HCT116 (cell line): ENCODE measurements at regions not wholly inside any gene's neighbourhood (a gene's known extent, or its start where the extent isn't known, plus 50 kb on each side); places are given as distances from the start of the nearest gene placed in this dataset.

Source experiments
- ATAC-seq: fragments of 200-7000 bp; cut with Tn5 transposase; 2 replicates; pipeline ENCODE4 v1.9.1; 2020; ENCODE audit warnings: mild to moderate bottlenecking, moderate library complexity
- BruUV-seq: library from RNA; stranded (reverse); fragments of 400-500 nt; replicated peaks from 2 replicates; lab custom pipeline; 2021; lab: Mats Ljungman, UMichigan
- CTCF ChIA-PET: fragments of 300-600 bp; sonication (Branson Sonifier 250); formaldehyde crosslinking; loops from one replicate; lab custom pipeline; 2021; ENCODE audit warnings: antibody characterized with exemption; lab: Charles Lee
- POLR2A ChIA-PET: fragments of 300-600, 350-600 bp; sonication (Branson Sonifier 250); formaldehyde crosslinking; loops from one replicate; lab custom pipeline; 2021; ENCODE audit warnings: antibody characterized with exemption; lab: Charles Lee
- RAD21 ChIA-PET, 2 experiments: fragments of 300-600 bp; sonication (Branson Sonifier 250); formaldehyde crosslinking; loops; one replicate each; lab custom pipeline; 2023; ENCODE audit warnings: low total read pairs in 2 of 2; ENCODE audit not compliant: uncharacterized antibody in 2 of 2, unreplicated experiment in 2 of 2, low non-redundant PET in 1 of 2; lab: Charles Lee
- DNase-seq: peaks from one replicate; pipeline ENCODE4 v3.0.0-alpha.2; 2010; ENCODE audit warnings: low read depth, low spot score
- H2AFZ ChIP-seq: fragments of 200-600 bp; shearing (Covaris generic), sonication (generic); 2 replicates; pipeline ENCODE4 v1.6.1; 2017; ENCODE audit warnings: low read depth, mixed run types, mixed read lengths, antibody characterized with exemption, low read length; ENCODE audit not compliant: poor library complexity, severe bottlenecking
- H3K27ac ChIP-seq: 2 replicates; pipeline ENCODE4 v1.5.1; 2012; ENCODE audit warnings: low read depth, low read length
- H3K27me3 ChIP-seq: fragments of 200-600 bp; sonication (generic); 2 replicates; pipeline ENCODE4 v1.6.1; 2016; ENCODE audit warnings: mixed run types, low read length, mixed read lengths; ENCODE audit not compliant: insufficient read depth
- H3K36me3 ChIP-seq, 2 experiments: fragments of 200-500 bp in 1 of 2; fragments of 200-600 bp in 1 of 2; sonication (Bioruptor generic) in 1 of 2; sonication (generic) in 1 of 2; 2 replicates each; pipeline versions ENCODE4 v1.5.1 to v1.6.1; 2014 to 2016; ENCODE audit warnings: low read length in 2 of 2, inconsistent platforms in 1 of 2, mixed read lengths in 1 of 2, mixed run types in 1 of 2; ENCODE audit not compliant: insufficient read depth in 2 of 2, control insufficient read depth in 1 of 2
- H3K4me1 ChIP-seq, 2 experiments: fragments of 200-600 bp in 1 of 2; sonication (generic) in 1 of 2; 2 replicates each; pipeline versions ENCODE4 v1.5.1 to v1.6.1; 2012 to 2017; ENCODE audit warnings: low read length in 2 of 2, inconsistent platforms in 1 of 2, mild to moderate bottlenecking in 1 of 2, mixed read lengths in 1 of 2, mixed run types in 1 of 2, moderate library complexity in 1 of 2; ENCODE audit not compliant: insufficient read depth in 2 of 2, control insufficient read depth in 1 of 2
- H3K4me2 ChIP-seq: fragments of 200-600 bp; sonication (generic); 2 replicates; pipeline ENCODE4 v1.6.1; 2017; ENCODE audit warnings: mixed run types, low read length, mixed read lengths
- H3K4me3 ChIP-seq, 2 experiments: fragments of 200-600 bp in 1 of 2; sonication (generic) in 1 of 2; replicated peaks in 1 of 2; 2 replicates each; pipeline ENCODE4 v1.5.1; 2011 to 2016; ENCODE audit warnings: low read length in 2 of 2, control low read depth in 1 of 2, low read depth in 1 of 2, mild to moderate bottlenecking in 1 of 2, mixed read lengths in 1 of 2, mixed run types in 1 of 2
- H3K79me2 ChIP-seq: fragments of 200-600 bp; sonication (generic); 2 replicates; pipeline ENCODE4 v1.6.1; 2017; ENCODE audit warnings: mild to moderate bottlenecking, mixed run types, low read length, moderate library complexity, mixed read lengths; ENCODE audit not compliant: insufficient read depth
- H3K9ac ChIP-seq: fragments of 200-600 bp; sonication (generic); 2 replicates; pipeline ENCODE4 v1.6.1; 2016; ENCODE audit warnings: low read length, mixed read lengths
- H3K9me2 ChIP-seq: fragments of 200-600 bp; sonication (generic), shearing (Covaris generic); 2 replicates; pipeline ENCODE4 v1.6.1; 2017; ENCODE audit warnings: mixed run types, mild to moderate bottlenecking, moderate library complexity; ENCODE audit not compliant: insufficient read depth
- H3K9me3 ChIP-seq, 2 experiments: fragments of 200-500 bp in 1 of 2; fragments of 200-600 bp in 1 of 2; sonication (Bioruptor generic) in 1 of 2; sonication (generic) in 1 of 2; 2 replicates each; pipeline ENCODE4 v1.6.1; 2014 to 2017; ENCODE audit warnings: low read length in 2 of 2, mixed read lengths in 2 of 2, inconsistent platforms in 1 of 2, low read depth in 1 of 2, mild to moderate bottlenecking in 1 of 2, mixed run types in 1 of 2, moderate library complexity in 1 of 2; ENCODE audit not compliant: control insufficient read depth in 1 of 2, insufficient read depth in 1 of 2
- H4K20me1 ChIP-seq: fragments of 200-600 bp; sonication (generic), shearing (Covaris generic); 2 replicates; pipeline ENCODE4 v1.6.1; 2017; ENCODE audit warnings: mixed run types, mild to moderate bottlenecking, moderate library complexity; ENCODE audit not compliant: insufficient read depth
- CBX3 ChIP-seq: IDR thresholded peaks from 2 replicates; pipeline ENCODE4 v1.6.1; 2012; ENCODE audit warnings: low read depth
- FOSL1 ChIP-seq: IDR thresholded peaks from 2 replicates; pipeline ENCODE4 v1.6.1; 2012; ENCODE audit warnings: low read depth
- intact Hi-C: fragments of 100-400 bp; cut with micrococcal nuclease; formaldehyde crosslinking; loops from 2 replicates; pipeline ENCODE4 v1.10.0; 2022
- TF ChIP-seq, protein P1 (sequence below): IDR thresholded peaks from 2 replicates; pipeline ENCODE4 v1.6.1; 2011; ENCODE audit warnings: mild to moderate bottlenecking, low read length, moderate library complexity; ENCODE audit not compliant: insufficient replicate concordance; ENCODE audit errors: extremely low read depth
- TF ChIP-seq, protein P2 (sequence below): IDR thresholded peaks from 2 replicates; pipeline ENCODE4 v1.6.1; 2012; ENCODE audit warnings: low read depth

DNA sequence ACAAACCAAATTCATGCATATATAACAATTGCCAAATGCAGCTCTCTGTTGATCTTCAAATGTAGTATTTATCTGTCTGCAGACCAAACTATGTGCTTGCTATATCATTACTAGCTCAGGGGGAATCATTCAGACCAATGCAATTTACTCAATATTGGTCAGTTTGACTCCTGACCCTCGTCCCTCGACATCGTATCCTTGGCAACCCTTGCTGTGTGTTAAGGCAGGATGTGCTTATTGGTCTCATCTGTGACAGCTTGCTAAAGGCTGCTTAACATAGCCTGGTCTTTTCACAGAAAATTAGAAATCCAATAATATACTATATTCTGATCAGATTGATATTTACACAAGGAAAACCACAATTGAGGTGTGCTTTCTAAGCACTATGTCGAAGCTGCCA is 747.1 kb downstream of the GALR1 start:
- no peaks in the 10 kb centered on the region for H4K20me1 ChIP-seq
- ChIA-PET CTCF (no interaction called here), POLR2A (no interaction called here), RAD21 (no interaction called here)
- peaks cover 7 to 28% of the 10 kb centered on the region in 2 experiments for H3K9me3 ChIP-seq
- DNase-seq = no peak
- H3K9ac ChIP-seq = no peak overlapping the region
- TF ChIP-seq, protein P1, sequence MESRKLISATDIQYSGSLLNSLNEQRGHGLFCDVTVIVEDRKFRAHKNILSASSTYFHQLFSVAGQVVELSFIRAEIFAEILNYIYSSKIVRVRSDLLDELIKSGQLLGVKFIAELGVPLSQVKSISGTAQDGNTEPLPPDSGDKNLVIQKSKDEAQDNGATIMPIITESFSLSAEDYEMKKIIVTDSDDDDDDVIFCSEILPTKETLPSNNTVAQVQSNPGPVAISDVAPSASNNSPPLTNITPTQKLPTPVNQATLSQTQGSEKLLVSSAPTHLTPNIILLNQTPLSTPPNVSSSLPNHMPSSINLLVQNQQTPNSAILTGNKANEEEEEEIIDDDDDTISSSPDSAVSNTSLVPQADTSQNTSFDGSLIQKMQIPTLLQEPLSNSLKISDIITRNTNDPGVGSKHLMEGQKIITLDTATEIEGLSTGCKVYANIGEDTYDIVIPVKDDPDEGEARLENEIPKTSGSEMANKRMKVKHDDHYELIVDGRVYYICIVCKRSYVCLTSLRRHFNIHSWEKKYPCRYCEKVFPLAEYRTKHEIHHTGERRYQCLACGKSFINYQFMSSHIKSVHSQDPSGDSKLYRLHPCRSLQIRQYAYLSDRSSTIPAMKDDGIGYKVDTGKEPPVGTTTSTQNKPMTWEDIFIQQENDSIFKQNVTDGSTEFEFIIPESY = no peak
- TF ChIP-seq CBX3 = no peak
- no peaks in the 10 kb centered on the region for H3K27me3 ChIP-seq
- intact Hi-C loops = no loop called here
- H3K9me2 ChIP-seq = no peaks in the 10 kb centered on the region
- H2AFZ ChIP-seq = no peak overlapping the region
- no peaks in the 10 kb centered on the region for H3K79me2 ChIP-seq
- no peaks in the 10 kb centered on the region for H3K36me3 ChIP-seq
- H3K4me2 ChIP-seq = no peak overlapping the region
- BruUV-seq = no TSS peak
- H3K4me3 ChIP-seq = no peak overlapping the region
- H3K27ac ChIP-seq = no peak overlapping the region
- ATAC-seq = no peak
- no peaks in the 10 kb centered on the region for H3K4me1 ChIP-seq

DNA sequence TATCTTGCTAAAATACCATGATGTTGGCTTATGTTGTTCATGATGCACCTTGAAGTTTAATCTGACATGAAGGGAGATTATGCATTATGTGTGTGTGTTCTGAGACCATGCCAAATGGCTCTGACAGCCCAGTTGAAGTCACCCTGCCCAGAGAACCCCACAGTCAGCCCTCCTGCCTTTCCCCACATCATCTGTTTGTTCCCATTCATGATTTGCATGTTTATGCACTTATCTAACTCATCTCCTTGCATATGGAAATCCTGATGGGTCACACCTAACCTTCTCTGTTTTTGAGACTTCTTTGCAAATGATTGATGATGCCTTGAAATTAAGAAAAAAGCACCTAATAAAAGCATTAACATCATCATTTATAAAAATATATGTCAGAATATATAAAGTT is 752.2 kb downstream of the GALR1 start:
- no peak overlapping the region for H3K9ac ChIP-seq
- RAD21 ChIA-PET = no interaction called here
- no peaks in the 10 kb centered on the region for H3K27me3 ChIP-seq
- H4K20me1 ChIP-seq = no peaks in the 10 kb centered on the region
- CTCF ChIA-PET = no interaction called here
- no peak overlapping the region for H3K27ac ChIP-seq
- H3K9me3 ChIP-seq = peaks cover 20 to 41% of the 10 kb centered on the region in 2 experiments
- no peak overlapping the region for H2AFZ ChIP-seq
- no peaks in the 10 kb centered on the region for H3K4me1 ChIP-seq
- intact Hi-C loops = no loop called here
- no peaks in the 10 kb centered on the region for H3K36me3 ChIP-seq
- TF ChIP-seq FOSL1 = no peak
- TF ChIP-seq, protein P2, sequence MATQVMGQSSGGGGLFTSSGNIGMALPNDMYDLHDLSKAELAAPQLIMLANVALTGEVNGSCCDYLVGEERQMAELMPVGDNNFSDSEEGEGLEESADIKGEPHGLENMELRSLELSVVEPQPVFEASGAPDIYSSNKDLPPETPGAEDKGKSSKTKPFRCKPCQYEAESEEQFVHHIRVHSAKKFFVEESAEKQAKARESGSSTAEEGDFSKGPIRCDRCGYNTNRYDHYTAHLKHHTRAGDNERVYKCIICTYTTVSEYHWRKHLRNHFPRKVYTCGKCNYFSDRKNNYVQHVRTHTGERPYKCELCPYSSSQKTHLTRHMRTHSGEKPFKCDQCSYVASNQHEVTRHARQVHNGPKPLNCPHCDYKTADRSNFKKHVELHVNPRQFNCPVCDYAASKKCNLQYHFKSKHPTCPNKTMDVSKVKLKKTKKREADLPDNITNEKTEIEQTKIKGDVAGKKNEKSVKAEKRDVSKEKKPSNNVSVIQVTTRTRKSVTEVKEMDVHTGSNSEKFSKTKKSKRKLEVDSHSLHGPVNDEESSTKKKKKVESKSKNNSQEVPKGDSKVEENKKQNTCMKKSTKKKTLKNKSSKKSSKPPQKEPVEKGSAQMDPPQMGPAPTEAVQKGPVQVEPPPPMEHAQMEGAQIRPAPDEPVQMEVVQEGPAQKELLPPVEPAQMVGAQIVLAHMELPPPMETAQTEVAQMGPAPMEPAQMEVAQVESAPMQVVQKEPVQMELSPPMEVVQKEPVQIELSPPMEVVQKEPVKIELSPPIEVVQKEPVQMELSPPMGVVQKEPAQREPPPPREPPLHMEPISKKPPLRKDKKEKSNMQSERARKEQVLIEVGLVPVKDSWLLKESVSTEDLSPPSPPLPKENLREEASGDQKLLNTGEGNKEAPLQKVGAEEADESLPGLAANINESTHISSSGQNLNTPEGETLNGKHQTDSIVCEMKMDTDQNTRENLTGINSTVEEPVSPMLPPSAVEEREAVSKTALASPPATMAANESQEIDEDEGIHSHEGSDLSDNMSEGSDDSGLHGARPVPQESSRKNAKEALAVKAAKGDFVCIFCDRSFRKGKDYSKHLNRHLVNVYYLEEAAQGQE = no peak
- ATAC-seq = no peak
- H3K4me3 ChIP-seq = no peak overlapping the region
- H3K4me2 ChIP-seq = no peak overlapping the region
- no peak for DNase-seq
- H3K9me2 ChIP-seq = no peaks in the 10 kb centered on the region
- no peaks in the 10 kb centered on the region for H3K79me2 ChIP-seq
- POLR2A ChIA-PET = no interaction called here
- no TSS peak for BruUV-seq
